ENCODE measurements at regions not wholly inside any gene's neighbourhood (a gene's known extent, or its start where the extent isn't known, plus 50 kb on each side); places are given as distances from the start of the nearest gene placed in this dataset.

DNA sequence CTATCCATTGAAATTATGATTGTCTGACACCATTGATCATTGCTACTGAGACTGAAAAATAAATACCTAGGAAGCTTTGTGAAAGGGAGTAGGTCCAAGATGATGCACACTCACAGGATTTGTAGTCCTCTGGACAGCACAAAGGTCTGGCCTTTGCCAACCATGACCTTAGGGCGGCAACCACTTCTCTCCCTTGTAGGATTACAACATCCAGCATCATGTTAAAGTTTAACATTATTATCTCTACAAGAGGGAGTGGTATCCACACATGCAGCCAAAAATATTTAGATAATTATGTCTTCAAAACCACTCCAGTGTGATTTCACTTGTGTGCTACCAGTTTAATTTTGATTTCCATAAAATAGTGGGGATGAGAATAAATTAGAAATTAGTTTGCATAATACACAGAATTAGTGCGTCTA is 51.1 kb upstream of the NHSL1 start (continued):
- TF ChIP-seq POGZ (CRISPR knock-in tag; IDR thresholded peaks at IDR 0.05) (peak; percentile 90), TFDP2 (CRISPR knock-in tag; IDR thresholded peaks at IDR 0.05) (peak; percentile 62; the same call in 1 of the 2 replicates), TFE3 (CRISPR knock-in tag; IDR thresholded peaks at IDR 0.05) (peak; percentile 86), ZKSCAN8 (CRISPR knock-in tag; IDR thresholded peaks at IDR 0.05; ENCODE audit: borderline replicate concordance) (peak; percentile 90; the same call in 1 of the 2 replicates), ZNF772 (CRISPR knock-in tag; IDR thresholded peaks at IDR 0.05) (peak; percentile 64; the same call in 1 of the 2 replicates), KDM2A (CRISPR knock-in tag; IDR thresholded peaks at IDR 0.05; ENCODE audit: borderline replicate concordance, low read depth) (0 out of 2 replicates have a peak, but pooled peaks have one; percentile 29), KAT8 (CRISPR knock-in tag; IDR thresholded peaks at IDR 0.05) (peak; percentile 81)
- TF ChIP-seq, protein P1, sequence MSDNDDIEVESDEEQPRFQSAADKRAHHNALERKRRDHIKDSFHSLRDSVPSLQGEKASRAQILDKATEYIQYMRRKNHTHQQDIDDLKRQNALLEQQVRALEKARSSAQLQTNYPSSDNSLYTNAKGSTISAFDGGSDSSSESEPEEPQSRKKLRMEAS (IDR thresholded peaks at IDR 0.05): peak; percentile 61; the same call in 1 of the 2 replicates
- TF ChIP-seq, protein P2, sequence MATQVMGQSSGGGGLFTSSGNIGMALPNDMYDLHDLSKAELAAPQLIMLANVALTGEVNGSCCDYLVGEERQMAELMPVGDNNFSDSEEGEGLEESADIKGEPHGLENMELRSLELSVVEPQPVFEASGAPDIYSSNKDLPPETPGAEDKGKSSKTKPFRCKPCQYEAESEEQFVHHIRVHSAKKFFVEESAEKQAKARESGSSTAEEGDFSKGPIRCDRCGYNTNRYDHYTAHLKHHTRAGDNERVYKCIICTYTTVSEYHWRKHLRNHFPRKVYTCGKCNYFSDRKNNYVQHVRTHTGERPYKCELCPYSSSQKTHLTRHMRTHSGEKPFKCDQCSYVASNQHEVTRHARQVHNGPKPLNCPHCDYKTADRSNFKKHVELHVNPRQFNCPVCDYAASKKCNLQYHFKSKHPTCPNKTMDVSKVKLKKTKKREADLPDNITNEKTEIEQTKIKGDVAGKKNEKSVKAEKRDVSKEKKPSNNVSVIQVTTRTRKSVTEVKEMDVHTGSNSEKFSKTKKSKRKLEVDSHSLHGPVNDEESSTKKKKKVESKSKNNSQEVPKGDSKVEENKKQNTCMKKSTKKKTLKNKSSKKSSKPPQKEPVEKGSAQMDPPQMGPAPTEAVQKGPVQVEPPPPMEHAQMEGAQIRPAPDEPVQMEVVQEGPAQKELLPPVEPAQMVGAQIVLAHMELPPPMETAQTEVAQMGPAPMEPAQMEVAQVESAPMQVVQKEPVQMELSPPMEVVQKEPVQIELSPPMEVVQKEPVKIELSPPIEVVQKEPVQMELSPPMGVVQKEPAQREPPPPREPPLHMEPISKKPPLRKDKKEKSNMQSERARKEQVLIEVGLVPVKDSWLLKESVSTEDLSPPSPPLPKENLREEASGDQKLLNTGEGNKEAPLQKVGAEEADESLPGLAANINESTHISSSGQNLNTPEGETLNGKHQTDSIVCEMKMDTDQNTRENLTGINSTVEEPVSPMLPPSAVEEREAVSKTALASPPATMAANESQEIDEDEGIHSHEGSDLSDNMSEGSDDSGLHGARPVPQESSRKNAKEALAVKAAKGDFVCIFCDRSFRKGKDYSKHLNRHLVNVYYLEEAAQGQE (IDR thresholded peaks at IDR 0.05; ENCODE audit: borderline replicate concordance in 1 of 2, low read depth in 1 of 2, low read length in 2 of 2): peak in 1 of 2 experiments; percentile 73; a peak in 1 of 4 replicates
